ENCODE measurements at regions not wholly inside any gene's neighbourhood (a gene's known extent, or its start where the extent isn't known, plus 50 kb on each side); places are given as distances from the start of the nearest gene placed in this dataset.

DNA sequence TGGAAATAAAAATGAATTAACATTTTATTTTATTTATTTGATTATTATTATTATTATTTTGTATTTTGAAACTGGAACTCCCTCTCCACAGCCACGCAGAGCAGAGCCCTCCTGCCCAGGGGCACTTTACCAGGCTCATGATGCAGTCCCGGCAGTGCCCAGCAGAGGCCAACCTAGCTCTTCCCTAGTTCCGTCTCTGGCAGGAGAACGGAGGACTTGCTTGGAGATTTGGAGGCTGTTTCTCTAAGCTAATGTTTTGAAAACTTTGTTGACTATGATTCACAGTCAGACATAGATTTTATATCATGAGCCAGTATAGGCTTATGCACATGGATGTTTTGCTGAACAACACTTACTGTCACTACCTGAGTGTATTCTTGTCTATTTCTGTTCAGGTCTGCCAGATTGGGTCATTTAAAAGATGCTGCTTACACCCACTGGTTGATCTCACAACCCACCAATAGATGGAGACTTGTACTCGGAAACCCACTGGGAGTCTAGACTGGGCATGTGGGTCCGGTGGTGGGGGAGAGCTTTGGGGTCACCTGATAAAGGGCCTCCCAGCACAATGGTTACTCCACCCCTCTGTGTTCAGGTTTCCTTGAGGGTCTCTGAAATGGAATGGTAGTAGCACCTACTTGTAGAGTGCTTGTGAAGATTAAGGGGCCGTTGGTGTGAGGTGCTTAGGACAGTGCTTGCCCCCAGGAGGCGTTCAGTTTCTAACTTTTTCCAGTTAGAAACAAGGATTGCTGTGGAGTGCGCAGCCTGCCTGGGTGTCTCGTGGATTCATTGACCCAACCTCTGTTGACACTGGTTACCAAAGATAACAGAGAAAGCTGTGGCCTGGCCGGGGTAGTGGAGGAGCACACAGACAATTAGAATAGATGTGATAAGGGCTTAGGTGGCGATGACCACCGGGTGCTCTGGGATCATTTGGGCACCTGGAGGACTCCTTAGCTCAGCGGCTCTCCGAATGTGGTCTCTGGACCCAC lies 177.3 kb downstream of the HAUS1 start:
- no peak overlapping the region for H3K4me3 Mint-ChIP-seq
- peak; percentile 91 for TF ChIP-seq CTCF (IDR thresholded peaks at IDR 0.05)
- peak; percentile 77 for DNase-seq
- H3K27ac Mint-ChIP-seq: peak overlapping the region; percentile 6; the same call in 1 of the 2 replicates
- peaks cover 8% of the 10 kb centered on the region for H3K27me3 Mint-ChIP-seq (ENCODE audit: insufficient read depth)
- H3K4me1 Mint-ChIP-seq (ENCODE audit: low read depth): peaks cover 49% of the 10 kb centered on the region
- no peaks in the 10 kb centered on the region for H3K36me3 Mint-ChIP-seq (ENCODE audit: low read depth)
- no peaks in the 10 kb centered on the region for H3K9me3 Mint-ChIP-seq

GRCh38 chr18:46282177-46282570 lies 178.0 kb downstream of the HAUS1 start:
- no peaks in the 10 kb centered on the region for H3K36me3 Mint-ChIP-seq (ENCODE audit: low read depth)
- H3K27me3 Mint-ChIP-seq (ENCODE audit: insufficient read depth): peaks cover 8% of the 10 kb centered on the region
- H3K4me3 Mint-ChIP-seq: no peak overlapping the region
- H3K9me3 Mint-ChIP-seq: no peaks in the 10 kb centered on the region
- peaks cover 45% of the 10 kb centered on the region for H3K4me1 Mint-ChIP-seq (ENCODE audit: low read depth)
- no peak for TF ChIP-seq CTCF (IDR thresholded peaks at IDR 0.05)
- H3K27ac Mint-ChIP-seq: no peak overlapping the region
- DNase-seq: no peak

DNA sequence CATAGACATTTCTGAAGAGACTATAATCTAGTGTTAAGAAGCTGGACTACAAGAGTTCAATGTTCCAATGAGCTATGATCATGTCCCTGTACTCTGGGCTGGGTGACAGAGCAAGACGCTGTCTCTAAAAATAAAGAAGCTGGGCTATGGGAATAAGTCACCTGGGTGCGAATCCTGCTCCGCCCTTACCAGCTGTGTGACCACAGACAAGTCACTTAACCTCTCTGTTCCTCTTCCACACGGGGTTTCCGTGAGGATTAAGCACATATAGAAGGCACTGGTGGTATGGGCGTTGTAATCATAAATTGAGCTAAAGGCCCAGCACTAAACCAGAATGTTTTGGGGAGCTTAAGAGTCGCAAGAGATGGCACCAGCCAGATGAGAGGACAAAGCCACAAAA lies 178.5 kb downstream of the HAUS1 start:
- H3K4me3 Mint-ChIP-seq: no peak overlapping the region

DNA sequence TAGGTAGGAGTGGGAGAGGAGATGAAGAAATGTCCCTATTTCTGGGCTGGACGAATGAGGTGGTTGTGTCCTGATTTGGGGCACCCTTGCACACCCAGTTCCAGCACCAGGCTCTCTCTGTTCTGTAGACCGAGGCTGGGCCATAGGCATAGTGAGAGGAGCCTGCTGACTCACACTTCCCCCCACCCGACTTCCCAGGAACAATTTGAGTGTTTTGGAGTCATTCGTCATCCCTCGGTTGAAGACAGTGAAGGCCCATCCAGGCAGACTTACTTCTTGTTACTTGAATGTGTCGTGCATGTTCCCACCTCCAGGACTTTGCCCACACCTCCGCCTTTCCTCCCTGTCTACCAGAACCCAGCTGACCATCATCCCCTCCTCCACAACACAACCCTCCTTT lies 179.1 kb downstream of the HAUS1 start:
- H3K27me3 Mint-ChIP-seq (ENCODE audit: insufficient read depth): peaks cover 10% of the 10 kb centered on the region
- H3K36me3 Mint-ChIP-seq (ENCODE audit: low read depth): no peaks in the 10 kb centered on the region
- peak; percentile 11 for DNase-seq
- H3K27ac Mint-ChIP-seq: no peak overlapping the region; the same call in 1 of the 2 replicates
- no peak overlapping the region for H3K4me3 Mint-ChIP-seq
- no peak for TF ChIP-seq CTCF (IDR thresholded peaks at IDR 0.05)
- H3K9me3 Mint-ChIP-seq: no peaks in the 10 kb centered on the region
- peaks cover 35% of the 10 kb centered on the region for H3K4me1 Mint-ChIP-seq (ENCODE audit: low read depth)

More for the DNA sequence above, 178.5 kb downstream of the HAUS1 start:
- H3K36me3 Mint-ChIP-seq (ENCODE audit: low read depth): no peaks in the 10 kb centered on the region
- H3K27ac Mint-ChIP-seq: peak overlapping the region; percentile 33; the same call in 1 of the 2 replicates
- TF ChIP-seq CTCF (IDR thresholded peaks at IDR 0.05): no peak
- H3K4me1 Mint-ChIP-seq (ENCODE audit: low read depth): peaks cover 41% of the 10 kb centered on the region
- DNase-seq: no peak
- peaks cover 8% of the 10 kb centered on the region for H3K27me3 Mint-ChIP-seq (ENCODE audit: insufficient read depth)
- no peaks in the 10 kb centered on the region for H3K9me3 Mint-ChIP-seq

GRCh38 chr18:46283895-46284295 lies 179.7 kb downstream of the HAUS1 start:
- Mint-ChIP-seq H3K9me3 (no peaks in the 10 kb centered on the region), H3K4me3 (no peak overlapping the region), H3K4me1 (ENCODE audit: low read depth) (peaks cover 29% of the 10 kb centered on the region), H3K27ac (no peak overlapping the region), H3K27me3 (ENCODE audit: insufficient read depth) (peaks cover 9% of the 10 kb centered on the region), H3K36me3 (ENCODE audit: low read depth) (no peaks in the 10 kb centered on the region)
- TF ChIP-seq CTCF (IDR thresholded peaks at IDR 0.05): no peak
- DNase-seq: no peak
